HG02852 (cell line): ENCODE measurements at regions not wholly inside any gene's neighbourhood (a gene's known extent, or its start where the extent isn't known, plus 50 kb on each side); places are given as distances from the start of the nearest gene placed in this dataset.
"Not testable (repeated sequence)": the region's sequence is repeated elsewhere in the genome, so short reads cannot be mapped to it uniquely, and the experiment has no call there.

Source experiments
- ATAC-seq: cut with Tn5 transposase; IDR thresholded peaks from one replicate; pipeline ENCODE4 v1.9.1; 2021; ENCODE audit warnings: mild to moderate bottlenecking, moderate library complexity; ENCODE audit not compliant: unreplicated experiment

DNA sequence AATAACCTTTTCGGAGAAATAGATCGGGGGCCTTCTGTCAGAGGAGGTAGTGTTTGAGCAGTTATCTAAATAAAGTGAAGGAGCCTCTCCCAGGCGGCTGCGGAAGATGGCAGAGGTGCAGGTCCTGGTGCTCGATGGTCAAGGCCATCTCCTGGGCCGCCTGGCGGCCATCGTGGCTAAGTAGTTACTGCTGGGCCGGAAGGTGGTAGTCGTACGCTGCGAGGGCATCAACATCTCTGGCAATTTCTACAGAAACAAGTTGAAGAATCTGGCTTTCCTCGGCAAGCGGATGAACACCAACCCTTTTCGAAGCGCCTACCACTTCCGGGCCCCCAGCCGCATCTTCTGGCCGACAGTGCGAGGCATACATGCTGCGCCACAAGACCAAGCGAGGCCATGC, 186.1 kb downstream of the KTN1 start:
- ATAC-seq = no peak

DNA sequence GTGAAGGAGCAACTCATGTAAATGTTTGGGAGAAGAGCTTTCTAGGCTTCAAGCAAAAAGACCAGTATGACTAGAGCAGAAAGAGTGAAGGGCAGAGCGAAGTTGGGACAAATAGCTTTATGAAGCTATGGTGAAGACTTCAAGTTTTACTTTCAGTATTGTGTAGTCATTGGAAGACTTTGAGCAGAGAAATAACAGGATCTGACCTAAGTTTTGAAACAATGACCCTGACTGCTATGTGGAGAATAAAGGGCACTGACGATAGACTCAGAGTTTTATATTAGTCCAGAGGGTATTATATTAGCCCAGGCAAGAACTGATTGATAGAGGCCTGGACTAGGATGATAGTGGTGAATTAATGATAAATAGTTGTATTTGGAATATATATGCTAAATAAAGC, 187.3 kb downstream of the KTN1 start:
- ATAC-seq = no peak

DNA sequence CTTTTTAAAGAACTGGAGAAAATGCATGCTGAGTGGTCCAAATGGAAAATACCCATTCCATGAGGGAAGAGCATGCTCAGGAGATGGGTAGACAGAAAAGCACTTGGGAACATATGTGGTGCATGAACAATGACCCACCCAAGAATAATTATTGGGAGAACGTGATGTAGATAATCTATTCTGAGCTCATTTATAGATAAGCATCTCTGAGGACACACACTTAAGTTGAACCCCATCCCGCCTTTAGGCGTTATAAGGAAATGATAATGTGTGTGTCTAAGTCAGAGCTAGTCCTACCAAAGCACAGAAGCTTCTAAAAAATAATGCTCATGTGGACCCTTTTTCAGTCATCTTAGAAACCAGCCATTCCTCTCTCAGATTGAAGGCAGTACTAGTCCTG, 189.9 kb downstream of the KTN1 start:
- ATAC-seq = no peak

DNA sequence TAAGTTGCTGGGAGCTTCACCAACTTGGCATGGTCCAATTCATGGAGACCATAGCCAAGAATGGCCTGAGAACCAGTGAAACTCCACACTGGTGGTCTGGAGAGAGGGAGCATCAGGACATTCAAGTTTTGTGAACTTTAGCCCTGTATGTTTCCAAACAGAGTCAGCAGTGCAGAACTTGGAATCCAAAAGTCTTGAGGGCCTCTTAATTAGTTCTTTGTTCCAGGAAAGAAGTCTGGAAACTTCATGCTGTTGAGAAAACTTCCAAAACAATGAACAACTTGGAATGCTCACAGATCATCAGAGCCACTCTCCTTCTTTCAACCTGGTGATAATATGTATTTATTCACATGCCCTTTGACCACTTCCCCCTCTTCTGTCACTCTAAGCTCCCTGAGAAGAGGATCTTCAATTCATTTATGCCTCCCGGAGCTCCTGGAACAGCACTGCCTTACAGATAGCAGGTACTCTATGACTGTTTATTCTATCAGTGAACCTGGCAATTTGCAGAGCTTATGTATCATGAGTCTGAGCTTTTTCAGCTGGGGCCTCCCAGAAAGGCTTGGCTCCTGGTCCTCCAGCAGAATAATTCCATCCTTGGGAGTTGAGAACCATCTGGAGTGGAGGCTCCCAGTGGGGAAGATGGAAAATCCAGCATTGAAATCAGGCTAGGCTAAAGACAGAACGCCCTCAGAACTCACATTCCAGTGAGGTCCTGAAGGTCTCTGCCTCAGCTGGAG, 191.4 kb downstream of the KTN1 start:
- ATAC-seq = no peak

DNA sequence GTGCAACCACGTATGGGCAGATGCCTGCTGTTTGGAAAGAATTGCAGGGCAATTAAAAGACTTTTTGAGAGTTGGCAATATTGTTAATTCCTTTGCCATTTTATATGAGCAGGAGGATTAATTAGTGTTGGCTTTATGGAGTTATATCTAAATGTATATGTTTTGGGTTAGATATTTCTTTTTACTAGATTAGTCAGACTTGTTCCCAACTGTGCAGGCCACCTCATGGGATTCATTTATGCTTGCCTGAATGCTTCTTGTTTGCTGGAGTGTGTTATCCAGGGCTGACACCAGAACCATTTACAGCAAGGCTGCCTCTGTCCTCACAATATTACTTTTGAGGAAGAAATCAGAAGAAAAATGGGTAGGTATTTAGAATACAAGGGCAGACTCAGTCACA, 192.5 kb downstream of the KTN1 start:
- no peak for ATAC-seq

DNA sequence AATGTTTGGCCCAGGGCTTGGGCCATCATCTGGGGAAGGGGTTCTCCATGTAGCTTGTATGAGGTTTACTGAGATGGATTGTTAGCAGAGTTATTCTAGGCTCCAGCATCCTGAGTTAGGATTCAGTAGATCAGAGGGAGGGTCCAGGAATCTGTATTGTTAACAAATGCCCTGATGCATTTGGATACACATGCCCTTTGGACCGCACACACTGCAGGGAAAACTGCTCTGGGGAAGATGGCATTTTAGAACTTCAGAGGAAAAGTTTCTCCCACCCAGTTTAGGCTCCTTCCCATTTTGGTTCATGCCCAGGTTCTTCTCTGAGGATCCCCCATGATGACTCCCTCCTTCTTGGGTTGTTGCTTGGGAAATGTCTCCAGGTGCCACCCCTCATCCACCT, 193.3 kb downstream of the KTN1 start:
- no peak for ATAC-seq

DNA sequence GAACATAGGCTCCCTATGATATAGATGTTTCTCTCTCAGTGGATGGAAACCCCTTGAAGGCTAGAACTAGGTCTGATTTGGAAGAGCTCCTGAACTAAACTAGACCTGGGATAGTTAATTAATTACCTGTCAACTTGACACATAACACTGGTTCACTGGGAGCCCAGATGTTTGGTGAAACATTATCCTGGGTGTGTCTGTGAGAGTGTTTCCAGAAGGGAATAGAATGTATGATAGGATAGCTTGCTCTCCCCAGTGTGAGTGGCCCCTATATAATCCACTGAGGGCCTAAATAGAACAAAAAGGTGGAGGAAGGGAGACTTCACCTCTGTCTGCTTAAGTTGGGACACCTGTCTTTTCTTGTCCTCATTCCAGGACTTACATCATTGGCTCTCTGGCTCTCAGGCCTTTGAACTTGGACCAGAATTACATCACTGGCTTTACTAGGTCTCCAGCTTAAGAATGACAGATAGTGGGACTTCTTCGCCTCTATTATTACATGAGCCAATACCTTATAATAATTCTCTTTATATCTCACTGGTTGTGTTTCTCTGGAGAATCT, 194.1 kb downstream of the KTN1 start:
- no peak for ATAC-seq

DNA sequence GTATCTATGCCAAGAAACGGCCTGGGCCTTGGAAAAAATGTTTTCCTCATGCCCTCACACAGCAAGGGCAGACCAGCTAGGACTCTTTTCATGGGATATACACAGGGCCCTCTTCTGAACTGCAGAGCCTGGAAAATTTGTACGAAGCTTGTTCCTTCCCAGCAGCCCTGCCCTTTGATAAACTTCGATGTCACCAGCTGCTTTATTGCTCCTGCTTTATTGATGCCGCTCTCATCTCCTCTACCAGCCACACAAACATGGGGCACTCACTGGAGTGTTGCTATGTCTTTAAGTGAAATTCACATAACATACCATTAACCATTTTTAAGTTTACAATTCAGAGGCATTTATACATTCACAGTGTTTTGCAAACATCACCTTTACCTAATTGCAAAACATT, 197.9 kb downstream of the KTN1 start:
- ATAC-seq = no peak

DNA sequence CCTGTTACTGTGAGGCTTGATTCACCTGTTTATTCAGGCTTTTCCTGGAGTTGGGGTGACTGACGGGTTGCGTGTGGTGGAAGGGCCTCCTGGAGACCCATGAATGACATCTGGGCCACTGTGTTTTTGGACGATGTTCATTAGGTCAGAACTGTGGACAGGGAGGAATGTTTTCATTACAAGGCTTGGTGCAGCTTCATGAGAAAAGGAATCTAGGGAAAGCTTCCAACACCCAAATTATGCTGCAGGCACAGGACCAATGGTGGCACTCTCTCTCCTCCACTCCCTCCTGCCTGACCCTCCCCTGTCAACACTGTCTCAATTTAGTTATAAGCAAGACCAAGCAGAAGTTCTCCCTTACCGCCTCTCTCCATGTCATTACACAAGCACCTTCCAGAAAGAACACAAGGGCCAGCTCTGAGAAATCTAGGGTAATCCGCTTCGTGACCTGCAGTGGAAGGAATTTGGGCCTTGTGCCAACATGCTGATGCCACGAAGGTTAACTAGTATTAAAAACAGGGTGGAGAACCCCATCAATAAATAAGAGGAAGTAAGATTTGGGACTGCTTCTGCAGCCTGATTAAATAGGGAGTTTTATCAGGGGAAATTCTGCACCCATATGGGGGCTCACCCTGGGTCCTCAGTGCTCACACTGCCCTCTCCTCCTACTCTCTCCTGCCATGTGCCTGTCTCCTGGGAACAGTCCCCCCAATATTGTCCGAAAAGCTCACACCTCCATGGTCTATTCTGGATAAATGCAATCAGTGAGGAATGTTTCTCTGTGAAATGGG, 200.3 kb downstream of the KTN1 start:
- ATAC-seq = no peak

DNA sequence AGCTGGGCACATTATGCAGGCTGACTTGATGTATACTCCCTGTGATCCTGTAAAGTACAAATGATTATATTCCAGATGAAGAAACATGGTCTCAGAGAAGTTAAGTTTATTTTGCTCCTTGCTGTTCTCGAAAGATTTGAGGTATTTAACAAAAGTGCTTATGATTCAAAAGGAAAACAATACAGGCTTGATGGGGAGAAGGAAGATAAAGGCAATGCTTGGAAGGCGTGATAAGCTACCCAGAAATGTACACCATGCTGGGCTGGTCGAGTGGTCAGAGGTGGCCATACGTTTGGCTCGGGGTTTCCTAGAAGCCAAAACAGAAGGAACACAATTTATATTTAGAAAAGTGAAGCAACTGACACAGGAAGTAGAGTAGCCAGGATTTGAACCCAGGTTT, 201.0 kb downstream of the KTN1 start:
- ATAC-seq = no peak

DNA sequence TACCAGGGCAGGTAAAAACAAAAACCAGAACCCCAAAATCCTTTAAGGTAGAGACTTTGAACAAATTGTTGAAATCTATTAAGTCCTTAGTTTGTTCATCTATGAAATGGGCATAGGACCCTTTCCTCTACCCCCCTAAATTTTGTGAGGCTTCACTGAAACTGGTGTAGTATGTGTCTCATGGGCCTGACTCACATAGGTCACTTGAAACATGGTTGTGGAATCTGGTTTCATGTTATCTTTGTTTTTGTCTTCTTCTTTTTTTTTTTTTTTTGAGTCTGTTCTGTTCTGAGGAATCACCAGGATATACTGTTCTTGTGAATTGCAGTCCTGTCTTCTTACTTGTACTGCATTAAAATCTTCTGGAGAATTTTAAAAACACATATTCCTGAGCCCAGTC, 202.2 kb downstream of the KTN1 start:
- ATAC-seq = no peak

DNA sequence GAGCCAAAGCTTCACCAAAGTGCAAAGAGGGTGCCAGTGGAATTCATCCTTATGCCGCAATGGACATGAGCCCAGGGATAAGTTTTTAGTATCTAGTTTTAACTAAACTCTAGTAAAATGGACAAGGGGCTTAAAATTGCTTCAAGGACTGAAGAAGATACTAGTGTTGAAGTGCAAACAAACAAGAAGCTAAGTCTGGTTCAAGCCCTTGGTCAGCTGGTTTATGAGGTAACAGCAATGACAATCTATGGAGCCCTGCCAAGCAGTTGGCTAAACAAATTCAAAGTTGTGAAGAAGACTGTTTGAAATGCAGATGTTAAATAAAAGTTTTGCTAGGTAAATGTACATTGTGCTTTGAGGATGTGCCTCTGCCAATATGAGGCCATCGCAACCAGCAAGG, 209.4 kb downstream of the KTN1 start:
- ATAC-seq = no peak

DNA sequence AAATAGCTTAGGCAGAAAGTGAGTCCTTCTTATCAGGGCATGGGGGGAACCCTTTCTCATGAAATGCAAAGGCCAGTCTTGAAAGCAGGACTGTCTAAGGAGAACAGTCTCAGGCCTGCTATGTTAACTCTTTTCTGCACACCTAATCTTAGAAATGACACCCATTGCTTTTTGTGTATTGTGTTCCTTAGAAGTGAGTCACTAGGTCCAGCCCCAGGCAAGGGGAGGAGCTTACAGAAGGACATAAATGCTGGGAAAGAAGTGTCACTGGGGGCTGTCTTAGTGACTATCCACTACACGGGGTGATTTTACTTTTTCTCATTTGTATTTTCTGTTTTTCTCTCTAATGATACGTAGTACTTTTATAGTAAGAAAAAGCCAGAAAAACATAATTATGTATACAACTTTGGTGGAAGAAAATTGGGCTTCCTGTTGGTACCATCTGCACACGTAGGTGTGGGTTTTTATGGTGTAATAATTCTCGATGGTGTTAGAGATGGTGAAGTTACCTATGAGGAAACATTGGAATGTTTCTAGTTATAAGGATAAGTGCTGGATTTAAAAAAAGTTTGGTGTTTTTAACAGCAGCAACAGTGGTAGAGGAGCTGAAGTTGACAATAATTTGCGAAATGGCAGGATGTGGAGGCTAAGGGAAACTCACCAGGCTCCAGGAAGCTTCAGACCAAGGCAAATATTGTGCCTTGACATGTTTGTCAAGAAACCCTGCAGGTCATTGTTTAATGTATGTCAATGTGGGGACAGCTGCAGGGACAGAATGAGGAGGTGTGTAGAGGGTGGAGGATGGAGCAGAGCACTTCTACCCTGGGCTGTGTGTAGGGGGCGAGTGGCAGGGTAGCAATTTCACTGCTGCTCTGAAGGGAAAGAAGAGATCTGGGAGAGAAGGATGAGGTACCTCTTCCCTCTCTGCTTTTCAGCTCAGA, 214.9 kb downstream of the KTN1 start:
- ATAC-seq = no peak

DNA sequence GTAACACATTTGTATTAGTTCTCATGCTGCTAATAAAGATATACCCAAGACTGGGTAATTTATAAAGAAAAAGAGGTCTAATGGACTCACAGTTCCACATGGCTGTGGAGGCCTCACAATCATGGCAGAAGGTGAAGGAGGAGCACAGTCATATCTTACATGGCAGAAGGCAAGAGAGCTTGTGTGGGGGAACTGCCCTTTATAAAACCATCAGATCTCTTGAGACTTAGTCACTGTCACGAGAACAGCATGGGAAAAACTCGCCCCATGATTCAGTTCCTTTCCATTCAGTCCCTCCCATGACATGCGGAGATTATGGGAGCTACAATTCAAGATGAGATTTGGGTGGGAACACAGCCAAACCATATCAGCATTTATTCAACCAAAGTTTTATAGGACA, 216.5 kb downstream of the KTN1 start:
- ATAC-seq = not testable (repeated sequence)

DNA sequence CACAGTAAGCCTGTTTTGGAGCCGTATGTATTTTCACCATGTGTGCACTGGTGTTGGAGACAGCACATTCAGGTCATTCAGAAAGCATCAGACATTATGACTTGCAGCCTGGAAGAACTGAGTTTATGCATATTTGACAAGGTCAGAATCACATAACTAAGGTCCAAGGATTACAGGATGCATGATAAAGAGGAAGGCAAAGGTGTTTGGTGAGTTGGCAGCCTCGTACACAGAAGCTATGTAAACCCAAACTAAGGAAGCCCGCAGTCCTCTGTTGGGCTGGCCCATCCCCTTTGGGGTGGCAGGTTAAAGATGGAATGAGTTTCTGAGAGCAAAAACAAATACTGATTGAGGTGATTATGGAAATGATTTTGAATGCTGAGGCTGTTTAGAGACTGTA, 218.4 kb downstream of the KTN1 start:
- ATAC-seq = no peak

DNA sequence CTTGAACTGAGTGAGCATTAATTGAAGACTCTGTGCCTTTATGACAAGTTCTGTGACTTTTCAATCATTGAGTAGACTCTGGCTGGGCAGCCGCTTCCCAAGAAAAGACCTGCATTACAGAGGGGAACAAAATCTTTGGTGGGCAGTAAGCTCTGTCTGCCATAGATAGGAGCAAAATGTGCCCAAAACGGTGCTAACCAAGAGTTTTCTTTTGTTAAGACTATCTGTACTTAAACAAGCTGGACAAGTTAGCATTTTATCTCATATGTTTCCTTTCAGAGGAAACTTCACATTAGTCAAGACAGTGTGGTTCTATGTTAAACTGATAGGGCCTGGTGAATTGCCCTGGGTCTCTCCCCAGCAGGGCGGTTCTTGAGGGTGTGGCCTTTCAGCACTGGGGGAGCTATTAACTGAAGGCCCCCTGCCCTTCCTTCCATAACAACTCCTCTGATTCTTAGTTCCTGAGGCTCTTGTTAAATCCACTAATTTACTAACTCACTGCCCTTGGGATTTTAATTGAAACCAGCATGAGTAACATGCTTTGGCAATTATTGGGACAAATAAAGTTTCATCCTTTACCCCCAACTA, 219.6 kb downstream of the KTN1 start:
- no peak for ATAC-seq

DNA sequence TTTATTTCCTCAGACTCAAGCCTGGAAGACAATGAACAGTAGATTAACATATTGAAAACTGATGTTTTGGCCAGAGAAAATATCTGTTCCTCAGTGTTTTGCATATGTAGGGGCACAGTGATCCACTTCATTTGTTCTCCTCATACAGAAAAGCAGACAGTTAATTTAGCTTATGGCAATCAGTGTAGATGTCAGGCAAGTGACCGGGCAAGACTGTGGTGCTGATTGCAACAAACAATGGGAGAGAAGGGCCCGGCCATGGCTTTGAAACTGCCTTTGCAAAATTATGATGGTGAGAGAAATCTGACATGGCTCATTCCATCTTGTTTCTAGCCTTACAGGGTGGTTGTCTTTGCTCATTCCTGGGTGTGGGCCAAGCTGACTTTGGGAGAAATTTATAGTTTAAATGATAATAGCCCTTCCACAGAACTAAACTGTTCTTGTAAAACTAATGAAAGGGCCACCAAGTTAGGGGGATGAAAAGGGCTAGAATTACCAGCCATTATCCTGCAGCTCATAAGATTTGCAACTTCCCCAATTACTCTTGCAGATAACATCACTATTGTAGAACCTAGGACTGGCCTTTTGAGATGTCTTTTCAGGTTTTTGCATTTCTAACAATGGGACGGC, 220.3 kb downstream of the KTN1 start:
- ATAC-seq = no peak

DNA sequence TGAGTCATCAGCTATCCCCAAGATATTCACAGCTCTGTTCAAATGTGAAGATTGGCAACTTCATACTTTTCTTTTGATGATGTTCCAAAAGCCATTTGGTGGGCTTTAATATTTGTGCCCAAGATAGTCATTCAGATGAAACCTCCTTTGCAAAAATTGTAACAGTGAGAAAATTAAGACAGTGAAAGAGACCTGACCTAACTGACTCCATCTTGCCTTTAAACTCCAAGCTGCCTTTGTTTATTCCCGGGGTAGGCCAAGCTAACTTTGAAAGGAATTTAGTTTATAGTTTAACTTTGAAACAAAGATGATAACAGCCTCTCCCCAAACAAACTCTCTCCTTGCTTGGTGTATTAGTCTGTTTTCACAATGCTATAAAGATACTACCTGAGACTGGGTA, 221.1 kb downstream of the KTN1 start:
- ATAC-seq = no peak

DNA sequence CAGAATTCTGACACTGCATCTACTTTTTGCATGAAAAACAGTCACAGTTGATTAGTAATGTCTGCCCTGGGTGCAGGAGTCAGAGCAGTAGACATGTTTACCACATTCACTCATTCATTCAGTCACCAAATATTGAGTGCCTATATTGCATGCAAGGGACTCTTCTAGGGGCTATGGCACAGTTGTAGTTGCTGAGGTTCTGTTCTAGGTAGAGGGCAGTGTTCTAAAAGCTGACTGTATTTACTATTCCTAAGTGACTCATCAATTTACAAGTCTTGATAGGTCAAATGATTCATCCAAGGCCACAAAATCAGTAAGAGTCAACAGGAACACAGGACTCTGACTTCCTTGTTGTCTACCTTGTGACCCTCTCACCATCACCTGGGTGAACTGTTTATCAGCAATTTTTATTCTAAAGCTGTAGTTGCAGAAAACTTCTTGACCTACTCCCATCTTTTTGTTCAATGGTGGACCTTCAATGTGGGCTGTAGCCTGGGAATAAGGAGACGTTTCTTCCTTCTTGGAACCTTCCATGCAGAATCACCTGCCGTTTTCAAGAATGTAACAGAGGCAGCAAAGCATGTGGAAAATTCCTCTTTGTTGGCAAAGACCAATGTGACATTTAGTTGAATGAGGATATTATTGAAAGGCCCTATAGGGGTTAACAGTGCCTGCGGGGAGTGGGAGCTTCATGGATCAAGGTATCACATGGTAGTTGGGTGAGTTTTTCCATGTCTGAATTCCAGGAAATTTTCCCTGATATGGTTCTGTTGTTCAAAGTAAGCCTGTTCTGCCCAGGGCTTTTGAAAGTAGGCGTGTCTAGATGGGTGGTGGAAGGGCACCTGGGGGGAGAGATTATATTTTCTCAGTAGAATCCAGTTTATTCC, 223.2 kb downstream of the KTN1 start:
- ATAC-seq = no peak
